ENCODE measurements at regions not wholly inside any gene's neighbourhood (a gene's known extent, or its start where the extent isn't known, plus 50 kb on each side); places are given as distances from the start of the nearest gene placed in this dataset.

- CTCF ChIA-PET: no interaction called here
Observed at GRCh38 chrX:25754399-25754798, 383.7 kb upstream of the MAGEB18 start.

GRCh38 chrX:25755194-25755593 lies 382.9 kb upstream of the MAGEB18 start:
- TF ChIP-seq, protein P1, sequence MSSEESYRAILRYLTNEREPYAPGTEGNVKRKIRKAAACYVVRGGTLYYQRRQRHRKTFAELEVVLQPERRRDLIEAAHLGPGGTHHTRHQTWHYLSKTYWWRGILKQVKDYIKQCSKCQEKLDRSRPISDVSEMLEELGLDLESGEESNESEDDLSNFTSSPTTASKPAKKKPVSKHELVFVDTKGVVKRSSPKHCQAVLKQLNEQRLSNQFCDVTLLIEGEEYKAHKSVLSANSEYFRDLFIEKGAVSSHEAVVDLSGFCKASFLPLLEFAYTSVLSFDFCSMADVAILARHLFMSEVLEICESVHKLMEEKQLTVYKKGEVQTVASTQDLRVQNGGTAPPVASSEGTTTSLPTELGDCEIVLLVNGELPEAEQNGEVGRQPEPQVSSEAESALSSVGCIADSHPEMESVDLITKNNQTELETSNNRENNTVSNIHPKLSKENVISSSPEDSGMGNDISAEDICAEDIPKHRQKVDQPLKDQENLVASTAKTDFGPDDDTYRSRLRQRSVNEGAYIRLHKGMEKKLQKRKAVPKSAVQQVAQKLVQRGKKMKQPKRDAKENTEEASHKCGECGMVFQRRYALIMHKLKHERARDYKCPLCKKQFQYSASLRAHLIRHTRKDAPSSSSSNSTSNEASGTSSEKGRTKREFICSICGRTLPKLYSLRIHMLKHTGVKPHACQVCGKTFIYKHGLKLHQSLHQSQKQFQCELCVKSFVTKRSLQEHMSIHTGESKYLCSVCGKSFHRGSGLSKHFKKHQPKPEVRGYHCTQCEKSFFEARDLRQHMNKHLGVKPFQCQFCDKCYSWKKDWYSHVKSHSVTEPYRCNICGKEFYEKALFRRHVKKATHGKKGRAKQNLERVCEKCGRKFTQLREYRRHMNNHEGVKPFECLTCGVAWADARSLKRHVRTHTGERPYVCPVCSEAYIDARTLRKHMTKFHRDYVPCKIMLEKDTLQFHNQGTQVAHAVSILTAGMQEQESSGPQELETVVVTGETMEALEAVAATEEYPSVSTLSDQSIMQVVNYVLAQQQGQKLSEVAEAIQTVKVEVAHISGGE (tag by site-specific recombination; conservative IDR thresholded peaks at IDR 0.05; ENCODE audit: low read depth): no peak
- TF ChIP-seq ZNF211 (tag by site-specific recombination; IDR thresholded peaks at IDR 0.05; ENCODE audit: low read depth): no peak
- no peak for TF ChIP-seq PATZ1 (tag by site-specific recombination; IDR thresholded peaks at IDR 0.05)
- TF ChIP-seq ZNF837 (tag by site-specific recombination; IDR thresholded peaks at IDR 0.05): no peak
- TF ChIP-seq, protein P2, sequence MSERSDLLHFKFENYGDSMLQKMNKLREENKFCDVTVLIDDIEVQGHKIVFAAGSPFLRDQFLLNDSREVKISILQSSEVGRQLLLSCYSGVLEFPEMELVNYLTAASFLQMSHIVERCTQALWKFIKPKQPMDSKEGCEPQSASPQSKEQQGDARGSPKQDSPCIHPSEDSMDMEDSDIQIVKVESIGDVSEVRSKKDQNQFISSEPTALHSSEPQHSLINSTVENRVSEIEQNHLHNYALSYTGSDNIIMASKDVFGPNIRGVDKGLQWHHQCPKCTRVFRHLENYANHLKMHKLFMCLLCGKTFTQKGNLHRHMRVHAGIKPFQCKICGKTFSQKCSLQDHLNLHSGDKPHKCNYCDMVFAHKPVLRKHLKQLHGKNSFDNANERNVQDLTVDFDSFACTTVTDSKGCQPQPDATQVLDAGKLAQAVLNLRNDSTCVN (tag by site-specific recombination; optimal IDR thresholded peaks at IDR 0.05): no peak
- TF ChIP-seq, protein P3, sequence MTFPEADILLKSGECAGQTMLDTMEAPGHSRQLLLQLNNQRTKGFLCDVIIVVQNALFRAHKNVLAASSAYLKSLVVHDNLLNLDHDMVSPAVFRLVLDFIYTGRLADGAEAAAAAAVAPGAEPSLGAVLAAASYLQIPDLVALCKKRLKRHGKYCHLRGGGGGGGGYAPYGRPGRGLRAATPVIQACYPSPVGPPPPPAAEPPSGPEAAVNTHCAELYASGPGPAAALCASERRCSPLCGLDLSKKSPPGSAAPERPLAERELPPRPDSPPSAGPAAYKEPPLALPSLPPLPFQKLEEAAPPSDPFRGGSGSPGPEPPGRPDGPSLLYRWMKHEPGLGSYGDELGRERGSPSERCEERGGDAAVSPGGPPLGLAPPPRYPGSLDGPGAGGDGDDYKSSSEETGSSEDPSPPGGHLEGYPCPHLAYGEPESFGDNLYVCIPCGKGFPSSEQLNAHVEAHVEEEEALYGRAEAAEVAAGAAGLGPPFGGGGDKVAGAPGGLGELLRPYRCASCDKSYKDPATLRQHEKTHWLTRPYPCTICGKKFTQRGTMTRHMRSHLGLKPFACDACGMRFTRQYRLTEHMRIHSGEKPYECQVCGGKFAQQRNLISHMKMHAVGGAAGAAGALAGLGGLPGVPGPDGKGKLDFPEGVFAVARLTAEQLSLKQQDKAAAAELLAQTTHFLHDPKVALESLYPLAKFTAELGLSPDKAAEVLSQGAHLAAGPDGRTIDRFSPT (tag by site-specific recombination; IDR thresholded peaks at IDR 0.05): no peak
- no peak for TF ChIP-seq PRDM1 (tag by site-specific recombination; IDR thresholded peaks at IDR 0.05)
- TF ChIP-seq, protein P4, sequence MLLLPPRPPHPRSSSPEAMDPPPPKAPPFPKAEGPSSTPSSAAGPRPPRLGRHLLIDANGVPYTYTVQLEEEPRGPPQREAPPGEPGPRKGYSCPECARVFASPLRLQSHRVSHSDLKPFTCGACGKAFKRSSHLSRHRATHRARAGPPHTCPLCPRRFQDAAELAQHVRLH (tag by site-specific recombination; IDR thresholded peaks at IDR 0.05): no peak
- no peak for TF ChIP-seq ZNF24 (tag by site-specific recombination; IDR thresholded peaks at IDR 0.05)
- no peak for TF ChIP-seq ZNF23 (tag by site-specific recombination; IDR thresholded peaks at IDR 0.05; ENCODE audit: borderline replicate concordance)
- no peak for TF ChIP-seq ZNF473 (tag by site-specific recombination; IDR thresholded peaks at IDR 0.05)
- no peak for TF ChIP-seq PRDM6 (tag by site-specific recombination; IDR thresholded peaks at IDR 0.05)
- no peak for TF ChIP-seq ZBTB17 (tag by site-specific recombination; IDR thresholded peaks at IDR 0.05)
- TF ChIP-seq ZNF311 (tag by site-specific recombination; IDR thresholded peaks at IDR 0.05; ENCODE audit: borderline replicate concordance): no peak
- TF ChIP-seq ZNF433 (tag by site-specific recombination; IDR thresholded peaks at IDR 0.05; ENCODE audit: low read depth): no peak
- TF ChIP-seq ZNF514 (tag by site-specific recombination; IDR thresholded peaks at IDR 0.05): no peak
- TF ChIP-seq ZNF670 (tag by site-specific recombination; IDR thresholded peaks at IDR 0.05; ENCODE audit: low read depth): no peak
- TF ChIP-seq TRIM28 (IDR thresholded peaks at IDR 0.05; ENCODE audit: borderline replicate concordance, low read length): no peak
- no peaks in the 10 kb centered on the region for H3K9me3 ChIP-seq (ENCODE audit: control insufficient read depth, insufficient read depth, low read depth, low read length)
- POLR2A ChIA-PET: no interaction called here
- no peak overlapping the region for H3K27ac ChIP-seq (ENCODE audit: extremely low read depth, low read depth, low read length)
- no peak overlapping the region for H3K4me3 ChIP-seq (ENCODE audit: low read depth, low read length)
- CTCF ChIA-PET: interaction anchor here (0.6 kb wide), 1 partner anchor 166 kb away, joined by 3 read pairs; no protein-coding TSS in a partner anchor
- H3K4me1 ChIP-seq (ENCODE audit: control insufficient read depth, insufficient read depth, low read length): no peaks in the 10 kb centered on the region
- no peaks in the 10 kb centered on the region for H3K36me3 ChIP-seq (ENCODE audit: control insufficient read depth in 2 of 2, insufficient read depth in 1 of 2, low read length in 2 of 2)

More at GRCh38 chrX:25754399-25754798, 383.7 kb upstream of the MAGEB18 start:
- Histone ChIP-seq H3K9me3 (ENCODE audit: control insufficient read depth, insufficient read depth, low read depth, low read length) (no peaks in the 10 kb centered on the region), H3K4me1 (ENCODE audit: control insufficient read depth, insufficient read depth, low read length) (no peaks in the 10 kb centered on the region), H3K27ac (ENCODE audit: extremely low read depth, low read depth, low read length) (no peak overlapping the region), H3K36me3 (ENCODE audit: control insufficient read depth in 2 of 2, insufficient read depth in 1 of 2, low read length in 2 of 2) (no peaks in the 10 kb centered on the region), H3K4me3 (ENCODE audit: low read depth, low read length) (no peak overlapping the region)
- TF ChIP-seq ZNF157 (tag by site-specific recombination; IDR thresholded peaks at IDR 0.05): no peak
- no peak for TF ChIP-seq ZNF391 (tag by site-specific recombination; IDR thresholded peaks at IDR 0.05; ENCODE audit: borderline replicate concordance, low read depth)
- TF ChIP-seq ZNF184 (tag by site-specific recombination; IDR thresholded peaks at IDR 0.05): no peak
- no peak for TF ChIP-seq HOXD13 (CRISPR knock-in tag; IDR thresholded peaks at IDR 0.05; ENCODE audit: borderline replicate concordance)
- no peak for TF ChIP-seq ZNF335 (tag by site-specific recombination; conservative IDR thresholded peaks at IDR 0.05)
- POLR2A ChIA-PET: no interaction called here

Data from HEK293 (cell line).